ENCODE measurements at regions not wholly inside any gene's neighbourhood (a gene's known extent, or its start where the extent isn't known, plus 50 kb on each side); places are given as distances from the start of the nearest gene placed in this dataset.
"Not testable (repeated sequence)": the region's sequence is repeated elsewhere in the genome, so short reads cannot be mapped to it uniquely, and the experiment has no call there.

DNA sequence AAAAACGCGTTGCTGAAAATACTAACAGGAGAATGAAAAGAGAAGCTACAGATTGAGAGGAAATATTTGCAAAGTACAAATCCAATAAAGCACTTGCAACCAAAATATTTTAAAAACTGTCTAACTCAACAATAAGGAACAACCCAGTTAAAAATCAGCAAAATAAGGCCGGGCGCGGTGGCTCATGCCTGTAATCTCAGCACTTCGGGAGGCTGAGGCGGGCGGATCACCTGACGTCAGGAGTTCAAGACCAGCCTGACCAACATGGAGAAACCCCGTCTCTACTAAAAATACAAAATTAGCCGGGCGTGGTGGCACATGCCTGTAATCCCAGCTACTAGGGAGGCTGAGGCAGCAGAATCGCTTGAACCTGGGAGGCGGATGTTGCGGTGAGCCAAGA, 798.6 kb downstream of the PLCL1 start:
- not testable (repeated sequence) for DNase-seq

- DNase-seq: no peak
Observed at GRCh38 chr2:198597648-198598047, 793.3 kb downstream of the PLCL1 start.

DNA sequence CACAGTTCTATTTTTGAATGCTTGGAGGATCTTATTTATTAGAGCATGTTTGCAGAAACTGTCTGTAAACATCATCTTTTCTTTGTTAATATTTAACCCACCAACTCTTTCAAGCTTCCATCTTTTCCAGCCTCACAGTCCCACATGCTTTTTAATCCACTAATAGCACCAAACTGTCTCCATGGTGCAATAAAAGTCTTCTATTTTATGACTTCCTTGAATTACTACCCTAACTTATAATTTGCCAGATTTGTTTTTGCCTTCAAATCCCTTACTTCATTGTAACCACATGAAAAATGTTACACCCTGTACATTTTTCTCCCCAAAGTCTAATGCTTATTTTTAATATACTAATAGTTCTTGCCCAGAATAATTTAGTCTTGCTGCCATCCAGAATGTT, 792.6 kb downstream of the PLCL1 start:
- DNase-seq: no peak

- DNase-seq: no peak
Observed at GRCh38 chr2:198595721-198596120, 791.3 kb downstream of the PLCL1 start.

GRCh38 chr2:198591586-198591985, 787.2 kb downstream of the PLCL1 start:
- DNase-seq: no peak

DNA sequence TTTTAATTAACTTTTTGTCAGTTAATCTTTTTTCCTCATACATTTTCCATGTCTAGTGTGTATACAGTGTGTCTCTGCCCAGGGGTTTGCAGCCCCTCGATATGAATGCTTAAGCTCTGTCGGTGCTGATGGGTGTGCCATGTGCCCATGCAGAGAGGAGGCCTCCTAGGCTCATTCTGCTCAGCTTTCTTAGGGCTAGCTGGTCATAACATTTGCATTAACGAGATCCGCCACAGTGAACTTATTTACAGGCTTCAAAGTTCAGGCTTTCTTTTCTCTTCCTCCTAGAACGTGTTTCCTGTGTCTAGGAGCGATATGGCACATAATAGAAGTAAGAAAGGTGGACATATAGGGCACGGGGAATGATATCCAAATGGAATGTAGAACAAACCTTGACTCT, 783.3 kb downstream of the PLCL1 start:
- no peak for DNase-seq

GRCh38 chr2:198587240-198587639, 782.8 kb downstream of the PLCL1 start:
- DNase-seq: no peak

- no peak for DNase-seq
Observed at GRCh38 chr2:198571393-198571792, 767.0 kb downstream of the PLCL1 start.

DNA sequence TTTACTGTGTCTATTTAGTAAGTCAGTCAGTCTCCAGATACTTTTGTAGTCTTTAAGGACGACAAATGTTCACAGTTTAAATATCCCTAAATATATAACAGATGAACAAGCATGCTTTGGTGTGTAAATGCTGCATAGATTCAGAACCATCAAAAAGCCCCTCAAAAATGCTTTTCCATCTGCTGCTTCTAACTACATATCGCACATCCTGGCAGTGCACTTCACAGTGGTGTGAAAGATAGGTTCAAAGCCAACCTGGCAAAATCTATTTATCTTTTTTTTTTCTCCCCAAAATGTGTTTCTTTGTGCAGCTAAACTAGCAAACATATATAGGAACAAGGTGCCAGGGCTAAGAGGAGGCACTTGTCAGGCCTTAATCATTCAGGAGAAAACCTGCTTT, 753.8 kb downstream of the PLCL1 start:
- no peak for DNase-seq

GRCh38 chr2:198546122-198546521, 741.7 kb downstream of the PLCL1 start:
- DNase-seq: no peak

- DNase-seq: no peak
Observed at GRCh38 chr2:198545411-198545810, 741.0 kb downstream of the PLCL1 start.

- DNase-seq: no peak
Observed at GRCh38 chr2:198544461-198544860, 740.1 kb downstream of the PLCL1 start.

DNA sequence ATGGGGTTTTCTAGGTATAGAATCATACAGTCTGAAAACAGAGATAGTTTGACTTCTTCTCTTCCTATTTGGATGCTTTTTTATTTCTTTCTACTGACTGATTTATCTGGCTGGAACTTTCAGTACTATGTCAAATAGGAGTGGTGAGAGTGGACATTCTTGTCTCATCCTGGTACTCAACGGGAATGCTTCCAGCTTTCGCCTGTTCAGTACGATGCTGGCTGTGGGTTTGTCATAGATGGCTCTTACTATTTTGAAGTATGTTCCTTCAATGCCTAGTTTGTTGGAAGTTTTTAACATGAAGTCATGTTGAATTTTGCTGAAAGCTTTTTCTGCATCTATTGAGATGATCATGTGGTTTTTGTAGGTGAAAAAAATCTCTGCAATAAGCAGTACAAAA, 730.4 kb downstream of the PLCL1 start:
- no peak for DNase-seq

DNA sequence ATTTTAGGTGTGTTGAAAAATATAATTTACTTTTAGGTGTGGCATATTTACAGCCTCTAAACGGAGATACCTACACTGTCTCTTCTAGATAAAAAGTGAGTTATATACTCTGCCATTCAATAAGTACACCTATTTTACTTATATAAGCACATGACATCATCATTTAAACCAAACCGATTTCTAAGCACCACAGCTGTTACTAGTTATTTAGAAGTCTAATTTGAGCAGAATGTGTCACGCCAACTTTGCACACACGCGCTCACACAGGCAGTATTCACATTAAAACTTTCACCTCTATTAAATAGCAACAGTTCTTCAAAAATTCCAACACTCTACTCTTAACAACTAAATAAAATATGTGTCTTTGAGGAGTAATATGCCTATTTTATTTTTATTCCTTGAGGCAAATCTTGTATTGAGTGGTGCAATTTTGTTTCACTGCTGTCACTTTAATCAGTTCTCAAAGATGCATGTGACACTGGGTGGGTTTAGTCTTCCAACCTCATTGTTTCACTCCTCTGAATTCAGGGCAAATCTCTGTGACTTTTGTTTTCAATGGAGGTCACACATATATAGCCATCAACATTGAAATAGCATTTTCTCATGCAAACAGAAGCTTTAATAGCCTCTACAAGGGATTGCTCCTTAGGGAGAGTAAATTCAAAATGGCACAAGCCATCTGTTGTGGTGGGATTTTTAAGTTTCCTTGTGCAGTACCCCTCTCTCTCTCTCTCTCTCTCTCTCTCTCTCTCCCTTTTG, 721.0 kb downstream of the PLCL1 start:
- DNase-seq: no peak

GRCh38 chr2:198523710-198524109, 719.3 kb downstream of the PLCL1 start:
- DNase-seq: no peak

DNA sequence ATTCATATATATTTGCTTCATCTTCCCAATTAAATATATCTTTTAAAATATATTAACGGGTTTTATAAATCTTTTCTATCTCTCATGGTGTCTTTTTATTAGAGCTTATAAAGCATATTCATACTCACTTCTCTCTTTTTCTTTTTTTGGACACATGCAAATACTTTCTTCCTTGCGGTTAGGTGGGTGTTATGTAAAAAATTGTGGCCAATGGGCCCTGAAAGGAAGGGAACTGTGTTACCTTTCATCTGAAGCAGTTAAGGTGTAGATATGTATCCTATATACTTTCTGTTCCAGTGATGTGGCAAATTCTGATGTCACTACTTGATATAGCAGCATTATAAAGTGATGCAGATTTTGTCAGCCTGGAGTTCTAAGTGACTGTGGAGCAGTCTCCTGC, 714.5 kb downstream of the PLCL1 start:
- no peak for DNase-seq

DNA sequence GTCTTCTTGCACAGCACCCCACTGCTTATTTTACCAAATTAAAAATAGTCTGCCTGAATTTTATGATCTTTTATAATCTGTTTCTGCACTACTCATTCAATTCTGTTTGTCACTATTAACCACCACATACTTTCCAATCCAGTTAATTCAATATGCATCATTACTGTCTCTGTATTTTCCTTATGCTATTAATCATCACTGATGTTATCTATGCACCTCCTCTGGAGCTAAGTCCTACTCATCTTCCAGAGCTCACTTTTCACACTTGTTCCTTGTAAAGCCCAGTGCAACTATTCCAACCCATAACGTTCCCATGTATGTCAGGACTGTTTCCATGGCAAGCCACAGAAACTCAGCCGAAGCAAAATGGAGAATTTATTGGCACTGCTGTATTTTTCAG, 713.6 kb downstream of the PLCL1 start:
- DNase-seq: no peak

- not testable (repeated sequence) for DNase-seq
Observed at GRCh38 chr2:198508610-198509009, 704.2 kb downstream of the PLCL1 start.

DNA sequence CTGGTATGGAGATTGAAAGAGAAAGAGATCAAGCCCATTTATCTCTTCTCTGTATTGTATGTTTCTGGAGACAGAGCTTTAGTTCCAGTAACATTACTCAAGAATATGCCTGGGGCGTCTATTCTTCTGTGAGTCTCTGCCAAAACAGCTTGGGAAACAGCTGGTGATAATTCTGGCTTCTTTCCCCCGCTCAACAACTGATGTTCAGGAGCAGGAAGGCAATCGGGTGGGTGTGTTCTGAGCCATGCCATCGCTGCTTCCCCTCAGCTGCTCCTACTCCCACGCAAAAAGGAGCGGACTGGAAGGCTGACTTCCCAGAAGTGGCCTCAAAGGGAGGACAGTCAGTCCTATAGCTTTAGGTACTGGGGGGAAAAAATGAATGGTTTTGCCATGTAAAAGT, 695.1 kb downstream of the PLCL1 start:
- DNase-seq: no peak

- no peak for DNase-seq
Observed at GRCh38 chr2:198498516-198498915, 694.1 kb downstream of the PLCL1 start.

- DNase-seq: no peak
Observed at GRCh38 chr2:198498048-198498447, 693.7 kb downstream of the PLCL1 start.

GRCh38 chr2:198494931-198495330, 690.5 kb downstream of the PLCL1 start:
- no peak for DNase-seq

- DNase-seq: no peak
Observed at GRCh38 chr2:198490748-198491147, 686.4 kb downstream of the PLCL1 start.

GRCh38 chr2:198488964-198489363, 684.6 kb downstream of the PLCL1 start:
- DNase-seq: no peak

GRCh38 chr2:198483051-198483450, 678.7 kb downstream of the PLCL1 start:
- no peak for DNase-seq

All from NCI-H2171 treated with DMSO at 0.1 percent for 48 hours (cell line).